ENCODE measurements at regions not wholly inside any gene's neighbourhood (a gene's known extent, or its start where the extent isn't known, plus 50 kb on each side); places are given as distances from the start of the nearest gene placed in this dataset.
"Not testable (repeated sequence)": the region's sequence is repeated elsewhere in the genome, so short reads cannot be mapped to it uniquely, and the experiment has no call there.

DNA sequence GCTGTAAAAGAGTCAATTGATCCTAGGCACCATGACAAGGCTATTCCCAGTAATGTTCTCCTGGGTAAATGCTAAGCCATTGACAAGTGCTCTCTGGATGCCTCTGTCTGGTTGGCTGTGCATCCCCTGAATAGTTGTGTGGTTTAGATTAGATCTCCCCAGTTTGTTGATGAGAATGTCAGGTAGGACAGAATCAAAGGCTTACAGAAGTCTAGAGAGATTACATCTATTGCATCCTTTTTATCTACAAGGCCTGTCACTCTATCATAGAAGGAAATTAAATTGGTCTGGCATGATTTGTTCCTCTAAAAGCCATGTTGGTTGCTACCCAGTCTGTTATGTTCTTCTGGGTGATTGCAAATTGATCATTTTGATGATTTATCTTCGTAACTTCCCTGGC, 548.3 kb downstream of the GATA3 start:
- DNase-seq (ENCODE audit: low read depth) = no peak

DNA sequence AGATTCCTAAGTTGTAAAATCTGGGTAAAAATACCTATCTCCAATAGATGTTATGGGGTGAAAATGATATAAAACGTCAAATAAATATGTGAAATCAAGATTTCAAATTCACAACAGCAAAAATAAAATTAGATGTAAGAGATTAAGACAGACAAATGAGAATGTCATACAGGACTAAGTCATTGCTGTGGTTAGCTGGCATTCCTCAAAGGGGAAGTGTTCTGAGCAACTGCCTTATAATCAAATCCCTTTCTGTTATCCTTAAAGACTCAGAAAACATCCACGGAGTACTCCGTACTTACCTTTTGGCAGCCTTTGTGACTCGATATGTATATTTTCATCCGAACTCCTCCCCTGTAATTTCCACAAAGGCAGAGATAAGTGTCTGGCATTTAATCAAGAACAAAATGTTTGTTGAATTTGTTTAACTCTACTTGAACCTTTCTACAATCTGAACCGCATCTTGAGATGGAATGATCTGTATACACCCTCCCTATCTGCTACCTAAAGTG, 559.6 kb downstream of the GATA3 start:
- DNase-seq (ENCODE audit: low read depth) = no peak

DNA sequence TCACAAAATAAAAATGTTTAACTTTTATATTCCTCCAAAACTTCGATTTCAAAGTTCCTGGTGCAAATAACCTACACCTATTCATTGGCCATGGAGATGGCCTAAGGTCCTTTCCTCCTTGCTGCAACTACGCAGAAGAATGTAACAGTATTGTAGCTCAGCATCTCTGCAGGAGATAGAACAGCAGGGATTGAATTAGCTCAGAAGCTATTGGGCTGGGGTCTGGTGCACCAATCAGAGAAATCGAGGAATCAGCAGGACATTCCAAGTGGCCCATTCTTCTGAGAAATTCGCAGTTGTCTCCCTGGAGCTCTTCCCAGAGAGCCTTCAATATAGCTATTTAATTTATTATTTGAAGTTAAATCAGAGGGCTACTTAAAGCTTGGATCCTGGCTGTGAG, 560.6 kb downstream of the GATA3 start:
- DNase-seq (ENCODE audit: low read depth) = no peak

DNA sequence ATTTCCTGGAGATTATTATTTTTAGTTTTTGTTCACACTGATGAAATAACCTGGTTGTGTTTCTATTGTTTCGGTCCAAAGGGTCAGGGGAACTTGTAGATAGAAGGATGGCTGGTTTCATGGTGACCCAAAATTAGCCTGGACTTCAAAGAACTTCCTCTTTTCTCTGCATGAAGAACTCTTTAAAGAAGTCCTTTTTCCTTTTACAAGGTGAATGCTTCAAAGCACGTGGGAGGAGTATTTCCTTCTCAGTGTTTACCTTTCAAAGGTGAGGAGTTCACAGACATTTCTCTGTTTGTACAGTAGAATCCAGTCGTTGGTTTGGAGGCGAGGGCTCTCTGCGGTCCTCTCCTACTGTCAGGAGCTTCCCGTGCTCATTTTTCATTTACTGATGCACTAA, 561.7 kb downstream of the GATA3 start:
- no peak for DNase-seq (ENCODE audit: low read depth)

DNA sequence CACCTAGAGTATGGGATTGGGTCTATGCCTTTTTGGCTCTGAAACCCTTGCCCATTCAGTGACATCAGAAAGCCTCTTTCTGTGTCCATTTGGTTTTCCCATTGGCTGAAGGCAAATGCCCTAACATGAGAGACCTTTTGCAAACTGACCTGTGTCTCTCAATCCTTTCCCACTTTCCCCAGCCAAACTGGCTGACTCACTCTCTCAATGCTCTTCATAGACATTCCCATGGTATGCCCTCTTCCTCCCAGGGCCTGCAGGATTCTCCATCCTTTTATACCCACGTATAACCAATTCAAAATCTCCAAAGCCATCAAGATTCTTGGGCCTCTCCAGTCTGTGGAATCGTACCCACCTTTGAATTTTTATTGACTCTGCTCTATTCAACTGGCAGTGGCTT, 563.3 kb downstream of the GATA3 start:
- DNase-seq (ENCODE audit: low read depth) = no peak

DNA sequence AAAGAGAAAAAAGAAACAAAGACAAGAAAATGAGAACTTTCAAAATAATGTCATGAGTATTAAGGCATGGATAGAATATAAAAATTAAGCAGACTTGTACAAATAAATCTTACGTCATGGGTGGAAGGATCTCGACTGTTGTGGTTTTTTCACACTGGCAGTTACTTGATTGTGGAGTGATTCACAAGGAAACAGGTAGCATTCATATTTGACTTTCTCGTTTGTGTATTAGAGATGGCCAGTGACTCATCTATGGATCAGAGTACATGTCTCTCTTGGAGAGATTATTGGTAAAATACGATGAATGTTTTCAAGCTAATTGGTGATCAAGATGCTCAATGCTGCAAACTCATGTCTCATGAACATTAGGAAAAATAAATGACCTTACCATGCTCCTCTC, 564.3 kb downstream of the GATA3 start:
- DNase-seq (ENCODE audit: low read depth) = no peak

DNA sequence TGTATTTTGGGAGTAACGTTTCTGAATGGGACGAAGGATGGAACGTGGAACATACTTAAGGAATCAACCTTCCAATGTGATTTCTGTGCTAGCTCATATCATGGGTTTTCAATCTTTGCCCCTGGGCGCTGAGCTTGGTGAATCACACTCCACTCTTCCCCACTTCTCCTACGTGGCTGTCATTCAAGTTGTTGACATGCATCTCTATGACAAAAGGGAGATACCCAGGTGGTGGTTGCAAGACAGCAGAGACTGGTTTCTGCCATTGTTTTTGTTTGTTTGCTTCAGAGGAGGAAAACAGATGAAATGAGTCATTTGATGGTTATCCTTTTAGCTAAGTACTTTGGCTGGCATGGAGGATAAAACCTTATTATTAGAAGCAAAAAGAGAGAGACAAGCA, 573.9 kb downstream of the GATA3 start:
- no peak for DNase-seq (ENCODE audit: low read depth)

DNA sequence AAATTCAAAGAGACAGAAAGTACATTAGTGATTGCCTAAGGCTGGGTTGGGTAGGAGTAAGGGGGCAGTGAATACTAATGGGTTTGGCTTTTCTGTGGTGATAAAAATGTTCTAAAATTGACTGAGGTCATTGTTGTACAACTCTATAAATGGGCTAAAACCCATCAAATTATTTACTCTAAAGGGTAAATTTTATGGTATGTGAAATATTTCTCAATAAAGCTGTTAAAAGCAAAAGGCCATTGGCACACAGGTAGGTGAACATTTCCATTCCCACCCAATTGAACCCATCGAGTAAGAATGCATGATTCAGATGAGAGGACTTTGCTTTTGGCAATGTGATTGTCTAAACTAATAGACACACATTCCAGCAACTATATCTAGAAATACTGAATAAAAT, 579.4 kb downstream of the GATA3 start:
- DNase-seq (ENCODE audit: low read depth) = no peak

DNA sequence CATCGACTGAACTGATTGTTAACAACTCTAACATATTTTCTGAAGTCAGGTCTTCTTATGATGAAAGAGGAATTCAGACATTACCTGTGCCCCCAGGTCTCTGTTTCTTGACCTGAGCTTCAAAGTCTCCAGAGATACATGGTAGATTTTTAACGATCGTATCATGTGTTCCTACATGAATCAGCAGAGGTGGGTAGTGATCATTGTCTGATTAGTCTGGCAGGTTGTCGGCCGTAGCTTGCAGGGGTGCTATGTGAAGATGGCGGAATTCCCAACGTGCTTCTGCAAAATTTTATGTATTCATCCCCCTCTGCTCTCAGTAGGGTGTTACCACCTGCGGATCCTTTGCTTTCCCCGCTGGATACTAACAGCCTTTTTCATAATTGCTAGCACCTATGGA, 581.9 kb downstream of the GATA3 start:
- no peak for DNase-seq (ENCODE audit: low read depth)

DNA sequence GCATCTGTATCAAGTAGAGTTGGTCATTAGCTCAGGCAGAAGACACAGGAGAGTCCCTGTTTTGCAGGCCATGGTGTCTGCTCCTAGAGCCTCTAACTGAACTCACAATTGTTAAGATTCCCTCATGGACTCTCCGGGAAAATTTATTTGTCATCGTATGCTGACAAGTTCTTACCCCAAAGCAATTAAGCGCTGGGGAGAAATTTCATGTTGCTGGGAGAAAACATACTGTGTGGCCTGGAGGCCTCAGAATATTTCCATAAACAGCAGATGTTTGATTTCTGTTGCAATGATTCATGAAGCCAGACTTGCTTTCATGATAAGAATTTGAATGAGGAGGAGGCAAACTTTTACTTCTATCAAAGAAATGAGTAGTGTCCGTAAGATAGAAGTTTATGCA, 583.2 kb downstream of the GATA3 start:
- DNase-seq (ENCODE audit: low read depth) = no peak

DNA sequence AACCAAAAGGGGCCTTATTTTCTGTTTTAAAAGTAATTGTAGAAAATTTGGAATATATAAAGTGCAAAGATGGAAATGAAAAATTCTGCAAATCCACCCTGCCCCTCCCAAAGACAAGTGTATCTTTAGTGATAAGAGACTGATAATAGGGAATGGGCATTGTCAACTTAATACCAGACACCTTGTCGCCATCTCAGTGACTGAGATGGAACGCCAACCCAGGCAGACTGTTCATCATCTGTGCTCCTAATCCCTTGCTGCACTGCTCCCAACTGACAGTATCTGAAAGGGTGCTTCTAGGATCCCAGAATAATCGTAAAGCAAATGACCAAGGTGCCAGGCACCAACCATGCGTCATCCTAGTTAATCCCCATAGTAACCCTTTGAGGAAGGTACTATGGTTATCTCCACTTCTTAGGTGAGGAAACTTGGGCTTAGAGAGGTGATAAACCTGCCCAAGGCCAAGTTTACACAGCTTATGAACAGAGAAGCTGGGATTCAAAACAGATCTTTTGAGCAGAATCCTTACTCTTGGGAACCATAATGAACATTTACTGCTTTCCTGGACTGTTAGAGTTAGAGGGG, 583.7 kb downstream of the GATA3 start:
- DNase-seq (ENCODE audit: low read depth) = no peak

DNA sequence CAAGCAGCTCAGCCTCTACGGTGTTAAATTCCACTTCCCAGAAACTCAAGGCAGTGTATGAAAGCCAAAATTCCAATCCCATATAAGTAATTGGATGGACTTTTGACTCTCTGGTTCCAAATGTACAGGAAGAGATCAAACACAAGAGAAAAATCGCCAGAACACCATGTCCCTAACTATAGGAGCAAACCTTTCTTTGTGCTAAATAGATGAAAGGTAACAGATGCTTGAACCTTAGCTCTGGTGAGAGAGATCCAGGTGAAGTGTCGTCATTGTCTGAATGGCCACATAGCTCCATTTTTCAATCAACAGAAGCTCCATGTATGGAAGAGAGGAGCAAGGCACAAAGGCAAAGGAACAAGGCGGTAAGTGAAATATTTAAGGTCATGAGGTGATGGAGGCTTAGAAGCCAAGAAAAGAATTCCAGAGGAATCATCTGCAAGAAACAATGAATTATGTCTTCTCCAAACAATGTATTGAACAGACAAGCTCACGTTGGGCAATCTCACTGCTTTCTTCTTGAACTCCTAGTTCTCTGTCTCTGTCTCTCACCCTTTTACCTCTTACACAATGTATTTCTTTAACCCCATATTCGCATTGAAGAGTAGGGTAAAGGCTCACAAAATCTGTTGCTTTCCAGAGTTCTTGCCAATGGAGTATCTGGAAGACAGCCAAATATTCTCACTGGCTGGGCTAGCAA, 585.1 kb downstream of the GATA3 start:
- no peak for DNase-seq (ENCODE audit: low read depth)

DNA sequence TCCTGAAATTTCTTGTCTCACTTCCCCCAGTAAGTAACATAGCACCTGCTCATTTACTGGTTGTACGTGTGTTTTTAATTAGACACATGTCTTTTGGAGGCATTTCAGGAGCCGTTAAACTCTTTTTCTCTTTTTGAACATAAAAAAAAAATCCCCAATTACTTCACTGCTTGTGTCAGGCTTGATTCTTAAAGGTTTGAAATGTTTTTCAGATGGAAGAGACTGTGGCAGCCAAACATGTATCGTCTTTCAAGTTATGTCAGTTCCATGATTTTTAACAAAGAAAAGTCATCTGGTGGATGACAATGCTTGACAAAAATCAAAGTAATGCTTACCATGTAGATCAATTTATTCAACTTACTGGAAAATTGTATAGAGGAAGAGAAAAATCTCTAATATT, 585.8 kb downstream of the GATA3 start:
- DNase-seq (ENCODE audit: low read depth) = no peak

DNA sequence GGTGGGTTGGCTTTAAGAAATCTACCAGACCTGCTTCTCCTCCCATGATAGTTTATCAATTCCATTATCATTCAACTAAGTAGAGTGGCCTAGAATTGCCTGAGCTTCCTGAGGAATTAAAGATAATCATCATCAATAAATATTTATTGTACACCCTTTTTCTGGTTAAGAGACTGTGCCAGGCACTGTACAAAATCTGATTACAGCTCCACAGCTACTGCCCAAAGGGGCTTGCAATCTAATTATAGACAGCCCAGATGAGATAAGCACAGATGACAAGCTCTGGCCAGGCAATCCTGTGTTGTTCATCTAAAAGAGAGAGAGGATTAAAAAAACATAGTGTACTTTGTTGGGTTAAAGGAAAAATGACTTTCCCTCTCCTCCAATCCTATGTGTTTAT, 586.4 kb downstream of the GATA3 start:
- no peak for DNase-seq (ENCODE audit: low read depth)

DNA sequence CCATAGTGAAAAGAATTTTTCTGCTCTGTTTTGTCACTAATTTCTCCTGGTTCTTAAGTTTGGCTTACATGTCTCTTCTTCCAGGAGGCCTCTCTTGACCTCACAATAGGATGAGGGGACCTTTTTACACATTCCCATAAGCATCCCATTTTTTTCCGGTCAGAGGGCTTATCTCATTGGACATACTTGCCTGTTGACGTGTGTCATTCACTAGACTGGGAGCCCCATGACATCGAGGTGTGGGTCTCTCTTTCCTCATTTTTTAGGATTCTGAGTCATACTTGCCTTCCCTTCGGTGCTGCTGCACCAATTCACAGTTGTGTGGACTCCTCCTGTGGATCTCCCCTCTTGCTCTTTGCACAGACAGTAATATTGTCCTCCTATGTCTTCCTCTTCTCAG, 601.8 kb downstream of the GATA3 start:
- no peak for DNase-seq (ENCODE audit: low read depth)

DNA sequence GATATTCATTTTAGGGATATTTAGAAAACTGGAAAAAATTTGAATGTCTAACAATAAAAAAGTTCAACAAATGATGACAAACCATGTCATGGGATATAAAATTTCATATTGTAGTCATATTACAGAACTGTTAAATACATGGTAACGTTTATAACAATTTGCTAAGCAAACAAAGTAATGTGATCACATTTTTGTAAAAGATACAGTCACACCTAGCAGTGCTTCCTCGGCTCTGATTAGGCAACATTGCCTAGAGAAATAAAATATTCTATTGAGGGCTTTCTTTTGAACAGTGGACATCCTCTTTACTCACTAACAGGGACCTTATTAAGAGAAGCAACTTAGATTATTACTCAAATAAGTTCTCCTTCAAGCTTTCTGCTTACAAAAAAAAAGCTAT, 605.5 kb downstream of the GATA3 start:
- DNase-seq (ENCODE audit: low read depth) = no peak

DNA sequence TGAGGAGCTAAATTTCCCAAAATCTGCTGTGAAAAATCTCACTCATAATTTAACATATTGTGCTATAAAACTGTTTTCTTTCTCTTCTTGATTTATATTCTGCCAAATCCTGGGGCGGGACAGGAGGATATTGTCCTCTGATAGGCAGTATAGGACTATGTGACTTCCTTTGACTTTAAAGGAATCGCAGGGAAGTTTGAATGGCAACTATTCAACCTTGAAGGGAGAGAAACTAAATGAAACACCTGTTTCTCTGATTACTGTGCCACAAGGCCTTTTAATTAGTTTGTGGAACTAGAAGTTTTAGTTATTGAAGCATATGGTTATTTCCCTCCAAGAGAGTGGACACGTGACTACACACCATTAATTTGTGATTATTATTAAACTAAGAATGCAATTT, 607.4 kb downstream of the GATA3 start:
- DNase-seq (ENCODE audit: low read depth) = no peak

DNA sequence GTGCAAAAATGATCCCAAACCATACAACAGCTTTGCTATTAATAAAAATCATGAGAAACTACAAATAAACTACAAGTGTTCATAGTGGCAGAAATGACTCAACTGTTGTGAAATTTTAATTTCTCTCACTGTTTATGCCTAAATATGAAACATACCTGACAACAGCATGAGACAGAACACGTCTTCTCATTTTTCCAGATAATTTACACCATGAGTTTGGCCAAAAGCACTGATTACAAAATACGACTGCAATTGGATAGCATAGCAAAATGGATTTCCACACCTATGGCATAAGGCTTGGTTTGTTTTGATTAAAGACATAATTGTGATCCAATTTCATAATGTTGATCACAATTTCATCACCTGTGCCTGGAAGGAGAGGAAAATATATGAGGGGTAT, 608.6 kb downstream of the GATA3 start:
- no peak for DNase-seq (ENCODE audit: low read depth)

DNA sequence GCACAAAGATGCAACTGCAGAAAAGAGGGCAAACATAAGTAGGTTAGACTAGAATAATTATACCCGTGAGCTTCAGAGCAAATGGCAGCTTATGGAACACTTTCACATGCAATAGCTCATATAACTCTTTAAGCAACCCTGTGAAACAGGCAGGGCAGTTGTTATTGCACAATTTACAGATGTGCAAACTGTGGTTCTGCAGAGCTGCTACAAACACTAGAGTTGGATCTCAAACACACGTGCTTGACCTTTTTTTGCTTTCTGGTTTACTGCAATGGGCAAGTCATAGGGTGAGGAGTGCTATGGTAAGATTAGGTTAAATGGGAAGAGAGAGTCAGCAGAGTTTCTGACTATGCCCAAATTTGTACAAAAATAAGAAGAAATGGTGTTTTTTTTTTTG, 610.8 kb downstream of the GATA3 start:
- DNase-seq (ENCODE audit: low read depth) = no peak

DNA sequence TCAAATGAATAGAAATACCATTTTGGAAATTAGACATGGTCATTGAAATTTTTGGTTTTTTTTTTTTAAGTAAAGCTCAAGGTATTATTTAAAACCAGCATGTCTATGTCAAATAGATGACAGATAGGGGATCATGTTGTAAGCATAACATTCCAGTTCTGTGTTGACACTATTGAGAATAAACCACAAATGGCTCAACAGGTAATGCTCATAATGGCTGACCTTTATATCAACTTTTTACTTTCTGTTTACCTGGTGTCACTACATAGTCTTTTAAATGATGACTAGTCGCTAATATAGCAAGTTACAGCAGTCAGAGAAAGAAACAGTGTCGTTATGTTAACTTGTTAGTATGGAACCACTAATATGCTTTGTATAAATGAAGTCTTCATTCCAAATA, 616.0 kb downstream of the GATA3 start:
- no peak for DNase-seq (ENCODE audit: low read depth)

DNA sequence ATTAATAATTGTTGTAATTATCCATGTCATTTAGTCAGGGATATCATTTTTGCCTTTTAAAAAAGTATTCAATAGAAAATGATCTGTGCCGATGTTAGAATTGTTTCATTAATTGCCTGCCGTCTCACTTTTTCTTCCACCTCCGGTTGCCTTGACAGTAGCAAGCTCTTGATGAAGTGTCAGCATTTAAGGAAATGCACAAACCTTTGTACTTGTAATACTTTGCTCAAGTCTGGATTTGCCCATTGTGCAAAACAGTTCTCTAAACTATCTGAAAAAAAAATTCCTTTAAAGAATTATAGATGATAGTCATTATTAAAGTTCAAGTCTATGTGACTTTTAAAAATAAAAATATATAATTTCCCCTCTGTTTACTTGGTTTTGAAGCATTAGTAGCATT, 619.7 kb downstream of the GATA3 start:
- DNase-seq (ENCODE audit: low read depth) = no peak

DNA sequence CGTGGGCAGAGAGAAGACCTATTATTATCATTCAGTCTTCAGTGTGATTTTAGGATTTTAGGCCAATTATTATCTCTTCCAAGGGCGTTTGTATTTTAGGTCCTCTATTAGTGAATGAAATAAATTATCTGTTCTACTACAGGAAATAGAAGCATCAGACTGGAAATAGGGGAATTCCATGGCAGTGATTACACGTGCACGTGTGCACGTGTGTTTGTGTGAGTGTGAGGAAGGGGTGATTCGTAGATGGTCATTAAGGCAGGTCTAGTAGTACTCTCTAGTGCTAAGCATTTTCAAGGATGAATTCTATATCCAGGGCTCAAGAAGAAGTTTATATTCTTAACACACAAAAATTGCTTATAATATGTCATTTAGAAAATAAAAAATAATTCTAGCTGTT, 623.2 kb downstream of the GATA3 start:
- DNase-seq (ENCODE audit: low read depth) = no peak

DNA sequence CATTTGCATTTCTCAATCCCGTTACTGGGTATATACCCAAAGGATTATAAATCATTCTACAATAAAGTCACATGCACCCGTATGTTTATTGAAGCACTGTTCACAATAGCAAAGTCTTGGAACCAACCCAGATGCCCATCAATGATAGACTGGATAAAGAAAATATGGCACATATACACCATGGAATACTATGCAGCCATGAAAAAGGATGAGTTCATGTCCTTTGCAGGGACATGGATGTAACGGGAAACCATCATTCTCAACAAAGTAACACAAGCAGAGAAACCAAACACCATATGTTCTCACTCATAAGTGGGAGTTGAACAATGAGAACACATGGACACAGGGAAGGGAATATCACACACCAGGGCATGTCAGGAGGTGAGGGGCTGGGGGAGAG, 630.4 kb downstream of the GATA3 start:
- DNase-seq (ENCODE audit: low read depth) = not testable (repeated sequence)

DNA sequence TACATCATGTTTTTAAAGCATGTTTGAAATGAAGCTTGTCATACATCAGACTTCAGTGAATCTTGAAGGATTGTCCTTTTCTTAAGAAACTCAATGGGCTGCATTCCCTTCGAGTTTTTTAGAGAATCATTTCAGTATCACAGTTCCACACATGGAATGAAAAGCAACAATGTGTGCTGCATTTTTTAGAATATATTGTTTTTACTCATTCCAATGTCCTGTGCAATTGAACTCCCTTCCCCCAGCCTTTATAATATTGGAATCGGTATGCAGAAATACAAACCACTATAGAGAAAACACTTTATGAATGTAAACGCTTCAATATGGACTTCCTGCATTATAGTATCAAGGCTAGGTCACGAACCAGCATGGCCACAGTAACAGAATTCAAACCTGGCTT, 634.4 kb downstream of the GATA3 start:
- DNase-seq (ENCODE audit: low read depth) = no peak

Data from activated gamma-delta T cell treated with anti-CD3 and anti-CD28 coated beads, Interleukin-2, amount 50 U/mL, for 16 hours (primary cell).